Activated B cell treated with CpG ODN at 0.5 μM for 24 hours (primary cell): ENCODE measurements at regions not wholly inside any gene's neighbourhood (a gene's known extent, or its start where the extent isn't known, plus 50 kb on each side); places are given as distances from the start of the nearest gene placed in this dataset.
"Not testable (repeated sequence)": the region's sequence is repeated elsewhere in the genome, so short reads cannot be mapped to it uniquely, and the experiment has no call there.

ENCODE experiments used
- ATAC-seq: fragments of 200-7000 bp; cut with Tn5 transposase; one replicate; pipeline ENCODE4 v1.10.0; 2021; ENCODE audit warnings: low read depth, mild to moderate bottlenecking, moderate library complexity
- CTCF ChIA-PET: fragments of 350-600 bp; sonication (Branson Sonifier 250); formaldehyde crosslinking; loops from one replicate; lab custom pipeline; 2021; ENCODE audit warnings: antibody characterized with exemption; lab: Charles Lee
- POLR2A ChIA-PET: fragments of 350-600 bp; sonication (Branson Sonifier 250); formaldehyde crosslinking; loops from one replicate; lab custom pipeline; 2021; ENCODE audit warnings: antibody characterized with exemption; lab: Charles Lee
- DNase-seq: peaks from one replicate; pipeline ENCODE4 v3.0.0; 2022
- H3K27ac Mint-ChIP-seq: one replicate; pipeline ENCODE4 v1.8.0; 2020; ENCODE audit warnings: mixed read lengths
- H3K27me3 Mint-ChIP-seq: one replicate; pipeline ENCODE4 v1.8.0; 2021; ENCODE audit warnings: mixed read lengths
- H3K36me3 Mint-ChIP-seq: one replicate; pipeline ENCODE4 v1.8.0; 2021; ENCODE audit warnings: low read depth, mixed read lengths
- H3K4me1 Mint-ChIP-seq: one replicate; pipeline ENCODE4 v1.8.0; 2021; ENCODE audit warnings: mixed read lengths
- H3K4me3 Mint-ChIP-seq: one replicate; pipeline ENCODE4 v1.8.0; 2020; ENCODE audit warnings: mild to moderate bottlenecking, mixed read lengths
- H3K9me3 Mint-ChIP-seq: one replicate; pipeline ENCODE4 v1.8.0; 2020; ENCODE audit warnings: mixed read lengths
- intact Hi-C: fragments of 100-400 bp; cut with micrococcal nuclease; formaldehyde crosslinking; loops from one replicate; pipeline ENCODE4 v1.15.1; 2024
- TF ChIP-seq, protein P1 (sequence below): fragments of 200-600 bp; IDR thresholded peaks from one replicate; pipeline ENCODE4 v1.8.0; 2022; ENCODE audit warnings: antibody characterized with exemption, mild to moderate bottlenecking

DNA sequence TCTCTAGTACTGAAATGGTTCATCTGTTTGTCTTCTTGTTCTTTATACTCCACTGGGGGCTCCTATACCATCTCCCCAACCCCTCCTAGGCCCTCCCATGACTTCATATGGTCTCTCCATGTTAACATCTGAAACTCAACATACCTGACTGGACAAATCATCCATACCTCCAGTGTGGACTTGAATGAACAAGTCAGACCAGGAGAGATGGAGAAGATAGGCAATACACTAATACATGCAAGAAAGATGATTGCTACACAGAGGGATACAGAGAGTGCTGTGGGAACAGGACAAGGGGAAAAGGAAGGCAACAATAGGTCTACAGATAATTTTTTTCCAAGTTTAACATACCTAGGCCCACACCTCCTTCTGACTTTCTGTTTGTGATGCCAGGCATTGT is 175.1 kb downstream of the FHIP1A start:
- Mint-ChIP-seq H3K4me1 (no peaks in the 10 kb centered on the region), H3K4me3 (no peak overlapping the region), H3K27ac (no peak overlapping the region), H3K9me3 (no peaks in the 10 kb centered on the region), H3K27me3 (peaks cover 12% of the 10 kb centered on the region), H3K36me3 (no peaks in the 10 kb centered on the region)
- DNase-seq (no peak), ATAC-seq (no peak)
- TF ChIP-seq, protein P1, sequence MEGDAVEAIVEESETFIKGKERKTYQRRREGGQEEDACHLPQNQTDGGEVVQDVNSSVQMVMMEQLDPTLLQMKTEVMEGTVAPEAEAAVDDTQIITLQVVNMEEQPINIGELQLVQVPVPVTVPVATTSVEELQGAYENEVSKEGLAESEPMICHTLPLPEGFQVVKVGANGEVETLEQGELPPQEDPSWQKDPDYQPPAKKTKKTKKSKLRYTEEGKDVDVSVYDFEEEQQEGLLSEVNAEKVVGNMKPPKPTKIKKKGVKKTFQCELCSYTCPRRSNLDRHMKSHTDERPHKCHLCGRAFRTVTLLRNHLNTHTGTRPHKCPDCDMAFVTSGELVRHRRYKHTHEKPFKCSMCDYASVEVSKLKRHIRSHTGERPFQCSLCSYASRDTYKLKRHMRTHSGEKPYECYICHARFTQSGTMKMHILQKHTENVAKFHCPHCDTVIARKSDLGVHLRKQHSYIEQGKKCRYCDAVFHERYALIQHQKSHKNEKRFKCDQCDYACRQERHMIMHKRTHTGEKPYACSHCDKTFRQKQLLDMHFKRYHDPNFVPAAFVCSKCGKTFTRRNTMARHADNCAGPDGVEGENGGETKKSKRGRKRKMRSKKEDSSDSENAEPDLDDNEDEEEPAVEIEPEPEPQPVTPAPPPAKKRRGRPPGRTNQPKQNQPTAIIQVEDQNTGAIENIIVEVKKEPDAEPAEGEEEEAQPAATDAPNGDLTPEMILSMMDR: no peak
- ChIA-PET CTCF (no interaction called here), POLR2A (no interaction called here)
- intact Hi-C loops: no loop called here

- CTCF ChIA-PET, H3K9me3 Mint-ChIP-seq, POLR2A ChIA-PET, H3K4me1 Mint-ChIP-seq, intact Hi-C loops, ATAC-seq, H3K4me3 Mint-ChIP-seq, H3K36me3 Mint-ChIP-seq, H3K27ac Mint-ChIP-seq, DNase-seq: not testable (repeated sequence)
- peaks cover 11% of the 10 kb centered on the region for H3K27me3 Mint-ChIP-seq
These were observed 165.2 kb downstream of the GATB start for GRCh38 chr4:151595629-151596028.

DNA sequence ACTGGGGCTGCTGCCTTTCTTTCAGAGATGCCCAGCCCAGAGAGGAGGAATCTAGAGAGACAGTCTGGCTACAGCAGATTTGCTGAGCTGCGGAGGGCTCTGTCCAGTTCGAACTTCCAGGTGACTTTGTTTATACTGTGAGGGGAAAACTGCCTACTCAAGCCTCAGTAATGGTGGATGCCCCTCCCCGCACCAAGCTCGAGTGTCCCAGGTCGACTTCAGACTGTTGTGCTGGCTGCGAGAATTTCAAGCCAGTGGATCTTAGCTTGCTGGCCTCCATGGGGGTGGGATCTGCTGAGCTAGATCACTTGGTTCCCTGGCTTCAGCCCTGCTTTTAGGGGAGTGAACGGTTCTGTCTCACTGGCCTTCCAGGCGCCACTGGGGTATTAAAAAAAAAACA is 163.1 kb downstream of the GATB start:
- H3K4me3 Mint-ChIP-seq: not testable (repeated sequence)

GRCh38 chr4:151599863-151600262 is 160.9 kb downstream of the GATB start:
- H3K4me3 Mint-ChIP-seq: no peak overlapping the region
- no peaks in the 10 kb centered on the region for H3K4me1 Mint-ChIP-seq
- ATAC-seq (no peak), DNase-seq (no peak)
- intact Hi-C loops: loop anchor here (5.0 to 10.0 kb wide), 2 partner anchors 235 to 483 kb away; no protein-coding TSS in a partner anchor
- H3K27ac Mint-ChIP-seq: no peak overlapping the region
- ChIA-PET POLR2A (no interaction called here), CTCF (no interaction called here)
- no peaks in the 10 kb centered on the region for H3K27me3 Mint-ChIP-seq
- TF ChIP-seq, protein P1: no peak
- no peaks in the 10 kb centered on the region for H3K9me3 Mint-ChIP-seq
- no peaks in the 10 kb centered on the region for H3K36me3 Mint-ChIP-seq

More for the DNA sequence above, 163.1 kb downstream of the GATB start:
- CTCF ChIA-PET, POLR2A ChIA-PET, ATAC-seq, DNase-seq, H3K27ac Mint-ChIP-seq, H3K4me1 Mint-ChIP-seq, H3K9me3 Mint-ChIP-seq, H3K36me3 Mint-ChIP-seq, intact Hi-C loops: not testable (repeated sequence)
- H3K27me3 Mint-ChIP-seq: peaks cover 11% of the 10 kb centered on the region

DNA sequence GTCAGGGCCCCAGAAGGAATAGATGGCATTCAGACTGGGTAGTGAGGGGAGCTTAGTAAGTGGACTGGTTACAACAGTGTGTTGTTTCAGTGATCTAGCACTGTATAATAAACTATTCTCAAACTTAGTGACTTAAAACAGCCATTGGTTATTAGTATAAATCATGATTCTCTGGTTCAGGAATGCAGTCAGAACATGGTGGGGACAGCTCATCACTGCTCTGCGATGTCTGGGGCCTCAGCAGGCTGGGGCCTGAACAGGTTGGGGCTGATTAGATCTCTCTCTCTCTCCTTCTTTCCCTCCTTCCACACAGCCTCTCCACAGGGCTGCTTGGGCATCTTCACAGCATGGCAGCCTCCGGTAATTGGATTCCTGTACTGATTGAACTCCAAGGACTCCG is 160.4 kb downstream of the GATB start:
- TF ChIP-seq, protein P1: no peak
- Mint-ChIP-seq H3K9me3 (no peaks in the 10 kb centered on the region), H3K27me3 (no peaks in the 10 kb centered on the region), H3K4me3 (no peak overlapping the region), H3K27ac (no peak overlapping the region), H3K4me1 (no peaks in the 10 kb centered on the region), H3K36me3 (no peaks in the 10 kb centered on the region)
- intact Hi-C loops: loop anchor here (5.0 to 10.0 kb wide), 2 partner anchors 236 to 483 kb away; no protein-coding TSS in a partner anchor
- ChIA-PET POLR2A (no interaction called here), CTCF (no interaction called here)
- no peak for DNase-seq
- no peak for ATAC-seq

- Mint-ChIP-seq H3K9me3 (no peaks in the 10 kb centered on the region), H3K27ac (no peak overlapping the region), H3K4me3 (no peak overlapping the region), H3K36me3 (no peaks in the 10 kb centered on the region), H3K27me3 (no peaks in the 10 kb centered on the region), H3K4me1 (no peaks in the 10 kb centered on the region)
- CTCF ChIA-PET: no interaction called here
- DNase-seq (no peak), ATAC-seq (no peak)
- POLR2A ChIA-PET: no interaction called here
- intact Hi-C loops: loop anchor here (5.0 to 10.0 kb wide), 2 partner anchors 239 to 486 kb away; no protein-coding TSS in a partner anchor
- TF ChIP-seq, protein P1: no peak
These were observed 157.4 kb downstream of the GATB start for GRCh38 chr4:151603377-151603776.
